OCI-M1 (cell line): ENCODE measurements at regions not wholly inside any gene's neighbourhood (a gene's known extent, or its start where the extent isn't known, plus 50 kb on each side); places are given as distances from the start of the nearest gene placed in this dataset.
A peak's percentile ranks its signal among the peaks of the same experiment; 100 is the strongest.

Experiments used
- DNase-seq: peaks from one replicate; lab custom pipeline; 2025; lab: John Stamatoyannopoulos, UW

- no peak for DNase-seq
Measured at GRCh38 chr18:40569605-40570004, 1385.4 kb upstream of the PIK3C3 start.

DNA sequence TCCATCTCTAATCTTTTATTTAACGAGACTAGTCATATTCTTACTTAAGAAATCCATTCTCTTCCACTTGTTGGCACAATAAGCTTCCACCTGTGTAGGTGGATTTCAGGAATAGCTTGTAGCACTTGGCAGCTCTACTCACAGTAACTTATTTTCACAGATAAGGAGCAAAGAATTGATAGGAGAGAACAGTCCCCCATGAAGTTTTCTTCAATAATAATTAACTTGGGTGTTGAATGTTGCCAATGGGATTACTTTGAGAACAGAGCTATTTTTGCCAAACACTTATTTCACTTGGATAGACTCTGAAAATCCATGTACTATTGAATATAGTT, 1388.6 kb upstream of the PIK3C3 start:
- DNase-seq: no peak

GRCh38 chr18:40565805-40566509, 1389.1 kb upstream of the PIK3C3 start:
- no peak for DNase-seq

- no peak for DNase-seq
Measured at GRCh38 chr18:40559556-40559955, 1395.5 kb upstream of the PIK3C3 start.

- no peak for DNase-seq
Measured at GRCh38 chr18:40558706-40559392, 1396.2 kb upstream of the PIK3C3 start.

- DNase-seq: no peak
Measured at GRCh38 chr18:40555914-40556313, 1399.1 kb upstream of the PIK3C3 start.

DNA sequence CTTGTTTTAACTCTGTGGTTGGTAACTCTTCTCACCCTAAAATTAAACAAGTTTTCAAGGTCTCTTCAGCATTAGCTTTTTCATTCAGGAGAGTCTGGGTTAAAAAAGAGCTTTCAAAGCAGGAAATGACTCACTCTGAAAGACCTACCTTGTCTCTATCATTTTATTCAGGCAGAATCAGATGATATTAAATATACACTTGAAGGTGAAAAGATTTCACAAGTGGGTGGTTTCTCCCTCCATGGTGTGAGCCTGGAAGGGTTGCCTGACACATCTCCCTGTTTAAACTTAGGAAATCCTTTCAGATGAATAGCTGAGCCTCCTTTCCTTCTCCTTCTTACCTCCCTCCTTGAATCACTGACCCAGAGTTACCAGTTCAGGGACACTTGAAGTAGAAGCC, 1402.0 kb upstream of the PIK3C3 start:
- DNase-seq: no peak

- DNase-seq: no peak
Measured at GRCh38 chr18:40546875-40547274, 1408.2 kb upstream of the PIK3C3 start.

GRCh38 chr18:40534723-40535122, 1420.3 kb upstream of the PIK3C3 start:
- no peak for DNase-seq

- no peak for DNase-seq
Measured at GRCh38 chr18:40532046-40532445, 1423.0 kb upstream of the PIK3C3 start.

GRCh38 chr18:40531051-40531450, 1424.0 kb upstream of the PIK3C3 start:
- no peak for DNase-seq

GRCh38 chr18:40529478-40529877, 1425.6 kb upstream of the PIK3C3 start:
- peak; percentile 23 for DNase-seq

DNA sequence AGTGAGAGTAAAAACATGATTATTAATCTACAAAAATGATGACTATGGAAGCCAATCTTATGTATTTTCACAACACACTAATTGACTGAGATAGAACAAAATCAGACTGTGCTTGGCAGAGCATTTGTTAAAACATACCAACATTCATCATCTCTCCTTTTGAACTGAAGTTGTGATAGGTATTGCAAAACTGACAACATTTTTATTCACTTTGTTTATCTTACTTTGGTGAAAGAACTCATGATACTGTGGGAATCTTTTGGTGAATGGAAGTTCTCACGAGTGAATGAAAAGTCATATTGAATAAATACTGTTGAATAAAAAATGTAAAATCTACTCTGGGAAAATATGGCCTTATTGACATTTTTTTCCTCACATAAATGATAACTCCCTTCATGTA, 1430.2 kb upstream of the PIK3C3 start:
- DNase-seq: no peak

DNA sequence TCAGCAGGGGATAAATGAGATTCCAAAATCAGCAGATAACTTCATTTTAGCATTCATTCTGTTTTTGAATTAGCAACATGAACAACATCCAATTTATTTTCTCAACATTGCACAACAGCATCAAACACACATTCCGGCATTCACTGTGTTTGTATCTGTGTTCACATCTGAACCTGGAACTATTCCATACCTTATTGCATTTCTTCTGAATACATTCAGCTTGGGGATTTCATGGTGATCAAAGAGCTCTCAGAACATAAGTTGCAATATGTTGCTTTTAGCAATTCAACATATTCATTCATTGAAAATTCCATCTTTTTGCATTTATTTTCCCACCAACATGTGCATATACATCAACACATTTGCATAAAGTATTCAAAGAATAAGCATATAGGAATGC, 1431.7 kb upstream of the PIK3C3 start:
- no peak for DNase-seq

- DNase-seq: no peak
Measured at GRCh38 chr18:40501026-40501425, 1454.0 kb upstream of the PIK3C3 start.

DNA sequence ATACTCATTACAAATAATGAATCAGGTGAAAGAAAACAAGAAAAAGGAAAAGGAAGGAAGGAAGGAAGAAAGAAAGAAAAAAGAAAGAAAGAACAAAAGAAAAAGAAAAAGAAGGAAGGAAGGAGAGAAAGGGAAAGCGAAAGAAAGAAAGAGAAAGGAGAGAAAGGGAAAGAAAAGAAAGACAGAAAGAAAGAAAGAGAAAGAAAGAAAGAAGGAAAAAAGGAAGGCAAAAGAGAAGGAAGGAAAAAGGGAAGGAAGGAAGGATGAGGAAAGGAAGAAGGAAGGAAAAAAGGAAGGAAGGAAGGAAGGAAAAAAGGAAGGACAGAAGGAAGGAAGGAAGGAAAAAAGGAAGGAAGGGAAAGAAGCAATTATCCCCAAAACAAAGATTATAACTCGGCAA, 1460.4 kb upstream of the PIK3C3 start:
- no peak for DNase-seq

GRCh38 chr18:40493316-40493715, 1461.7 kb upstream of the PIK3C3 start:
- DNase-seq: no peak

- no peak for DNase-seq
Measured at GRCh38 chr18:40489301-40489700, 1465.7 kb upstream of the PIK3C3 start.

DNA sequence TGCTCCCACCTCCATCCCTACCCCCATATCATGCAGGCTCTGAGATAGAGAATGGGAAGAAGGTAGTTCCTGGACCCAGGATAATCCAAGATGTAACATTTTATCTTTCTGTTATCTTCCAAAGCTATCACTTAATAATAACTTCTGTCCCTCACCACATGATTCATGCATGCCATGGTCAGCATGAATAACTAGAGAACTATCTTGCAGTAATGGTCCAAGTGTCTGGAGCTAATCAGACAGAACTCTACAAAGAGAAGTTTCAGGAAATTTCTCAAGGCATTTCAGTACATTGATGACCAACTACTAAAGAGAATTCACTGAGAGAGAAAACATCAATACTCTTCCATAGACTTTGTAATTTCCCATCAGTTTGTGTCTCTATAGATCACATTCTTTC, 1469.7 kb upstream of the PIK3C3 start:
- DNase-seq: no peak

DNA sequence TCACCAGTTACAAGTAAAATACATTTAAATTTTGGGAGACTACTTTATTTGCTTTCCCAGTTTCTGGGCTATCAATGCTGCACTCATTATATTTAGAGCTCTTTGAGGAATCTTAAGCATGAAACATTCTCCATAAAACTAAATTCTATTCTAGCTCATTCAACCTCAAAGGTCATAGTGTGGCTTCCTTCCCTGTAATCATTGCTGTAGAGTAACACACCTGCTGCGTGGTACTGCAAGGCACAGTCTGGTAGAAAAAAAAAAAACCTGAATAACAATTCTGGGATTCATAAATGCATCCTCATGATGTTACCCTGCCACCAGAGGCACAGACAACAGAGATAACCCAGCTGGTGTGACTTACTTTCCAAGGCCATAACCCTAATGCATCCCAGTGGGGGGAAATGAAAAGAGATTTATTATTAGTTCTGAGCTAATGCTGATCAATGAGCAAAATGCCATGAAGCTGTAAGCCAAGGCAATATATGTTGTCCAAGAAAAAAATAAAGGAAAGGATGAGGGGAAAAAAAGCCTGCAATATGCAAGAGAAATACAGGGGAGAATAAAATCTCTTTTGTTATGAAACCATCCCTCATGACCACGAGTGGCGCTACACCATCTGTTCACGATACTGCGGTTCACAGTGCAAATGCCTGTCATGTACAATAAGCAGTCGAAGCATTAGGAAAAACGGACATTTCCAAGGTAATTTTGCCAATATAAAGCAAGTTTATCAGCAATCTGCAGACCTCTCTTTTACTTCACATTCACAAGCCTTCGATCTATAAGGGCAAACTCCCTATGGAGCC, 1481.6 kb upstream of the PIK3C3 start:
- DNase-seq: peak; percentile 32

DNA sequence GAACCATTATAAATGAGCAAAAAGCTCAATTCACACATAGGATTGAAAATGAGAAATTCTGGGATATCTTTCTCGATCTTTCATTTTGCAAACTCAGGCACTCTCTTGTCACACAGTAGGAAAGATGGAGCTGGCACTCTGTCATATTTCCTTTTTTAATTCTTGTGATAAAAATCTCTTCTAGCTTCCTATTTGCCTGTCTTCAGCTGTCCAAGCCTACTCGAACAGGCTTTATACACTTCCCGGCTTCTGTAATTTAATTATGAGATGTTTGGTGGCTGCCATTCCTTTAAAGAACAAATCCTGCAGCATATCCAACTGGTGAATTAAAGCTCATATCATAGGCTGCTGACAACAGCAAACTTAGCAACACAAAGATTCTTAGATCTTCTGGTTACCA, 1484.3 kb upstream of the PIK3C3 start:
- no peak for DNase-seq

GRCh38 chr18:40469851-40470250, 1485.2 kb upstream of the PIK3C3 start:
- no peak for DNase-seq

GRCh38 chr18:40469316-40469715, 1485.7 kb upstream of the PIK3C3 start:
- DNase-seq: no peak
